WTC11 (cell line): ENCODE measurements at regions not wholly inside any gene's neighbourhood (a gene's known extent, or its start where the extent isn't known, plus 50 kb on each side); places are given as distances from the start of the nearest gene placed in this dataset.

ENCODE experiments used
- ATAC-seq: fragments of 200-7000 bp; cut with Tn5 transposase; 2 replicates; pipeline ENCODE4 v1.10.0; 2021; ENCODE audit warnings: mild to moderate bottlenecking, moderate library complexity
- CTCF ChIA-PET: fragments of 300-600 bp; sonication (Branson Sonifier 250); formaldehyde crosslinking; loops from one replicate; lab custom pipeline; 2021; ENCODE audit warnings: antibody characterized with exemption; lab: Charles Lee
- POLR2A ChIA-PET: fragments of 350-600 bp; sonication (Branson Sonifier 250); formaldehyde crosslinking; loops from one replicate; lab custom pipeline; 2021; ENCODE audit warnings: antibody characterized with exemption; lab: Charles Lee
- DNase-seq: peaks from one replicate; pipeline ENCODE4 v3.0.0; 2021; ENCODE audit warnings: low spot score
- H3K27ac Mint-ChIP-seq: 2 replicates; pipeline ENCODE4 v1.8.0; 2021; ENCODE audit warnings: mixed read lengths
- H3K27me3 Mint-ChIP-seq: 2 replicates; pipeline ENCODE4 v1.8.0; 2021; ENCODE audit warnings: low read depth, mild to moderate bottlenecking, moderate library complexity, mixed read lengths
- H3K36me3 Mint-ChIP-seq: 2 replicates; pipeline ENCODE4 v1.8.0; 2021; ENCODE audit warnings: mixed read lengths
- H3K4me1 Mint-ChIP-seq: 2 replicates; pipeline ENCODE4 v1.8.0; 2022; ENCODE audit warnings: mixed read lengths
- H3K4me3 Mint-ChIP-seq: 2 replicates; pipeline ENCODE4 v1.8.0; 2021; ENCODE audit warnings: mild to moderate bottlenecking, moderate library complexity, mixed read lengths
- H3K9me3 Mint-ChIP-seq: 2 replicates; pipeline ENCODE4 v1.8.0; 2021; ENCODE audit warnings: mixed read lengths
- ATF3 ChIP-seq: sonication (generic); formaldehyde crosslinking; conservative IDR thresholded peaks from 2 replicates; pipeline ENCODE4 v1.8.1; 2022; ENCODE audit warnings: mild to moderate bottlenecking, missing genetic modification reagents
- CREM ChIP-seq: sonication (generic); formaldehyde crosslinking; IDR thresholded peaks from 2 replicates; pipeline ENCODE4 v1.8.1; 2022; ENCODE audit warnings: mild to moderate bottlenecking, missing genetic modification reagents, moderate library complexity
- HMGXB4 ChIP-seq: sonication (generic); formaldehyde crosslinking; IDR thresholded peaks from 2 replicates; pipeline ENCODE4 v1.8.1; 2023; ENCODE audit warnings: mild to moderate bottlenecking, moderate library complexity, missing genetic modification reagents
- KAT7 ChIP-seq: sonication (generic); formaldehyde crosslinking; IDR thresholded peaks from 2 replicates; pipeline ENCODE4 v1.8.1; 2023; ENCODE audit warnings: missing genetic modification reagents, mild to moderate bottlenecking, borderline replicate concordance
- NR2C2 ChIP-seq: sonication (generic); formaldehyde crosslinking; IDR thresholded peaks from 2 replicates; pipeline ENCODE4 v1.8.0; 2022; ENCODE audit warnings: mild to moderate bottlenecking, missing genetic modification reagents
- PRDM15 ChIP-seq: sonication (generic); formaldehyde crosslinking; IDR thresholded peaks from 2 replicates; pipeline ENCODE4 v1.8.0; 2022; ENCODE audit warnings: missing genetic modification reagents
- ZBTB43 ChIP-seq: sonication (generic); formaldehyde crosslinking; IDR thresholded peaks from 2 replicates; pipeline ENCODE4 v1.8.1; 2023; ENCODE audit warnings: mild to moderate bottlenecking, missing genetic modification reagents
- ZNF396 ChIP-seq: fragments of 250-450 bp; sonication (Bioruptor Pico); IDR thresholded peaks from 2 replicates; pipeline ENCODE4 v1.8.0; 2021; ENCODE audit warnings: mild to moderate bottlenecking, moderate library complexity, borderline replicate concordance
- ZNF532 ChIP-seq: fragments of 250-450 bp; sonication (Bioruptor Pico); IDR thresholded peaks from 2 replicates; pipeline ENCODE4 v1.9.0; 2021; ENCODE audit warnings: mild to moderate bottlenecking, borderline replicate concordance
- ZNF671 ChIP-seq: fragments of 250-450 bp; sonication (Bioruptor Pico); IDR thresholded peaks from 2 replicates; pipeline ENCODE4 v1.8.0; 2021; ENCODE audit warnings: mild to moderate bottlenecking
- ZSCAN18 ChIP-seq: fragments of 250-450 bp; sonication (Bioruptor Pico); IDR thresholded peaks from 2 replicates; pipeline ENCODE4 v2.1.2; 2022; ENCODE audit warnings: mild to moderate bottlenecking, moderate library complexity

- no peak for TF ChIP-seq ZSCAN18 (CRISPR knock-in tag)
- no peak for TF ChIP-seq PRDM15 (CRISPR knock-in tag)
- TF ChIP-seq ZNF396 (CRISPR knock-in tag) = no peak
- TF ChIP-seq ZNF671 (CRISPR knock-in tag) = no peak
- TF ChIP-seq ZBTB43 (CRISPR knock-in tag) = no peak
- TF ChIP-seq ZNF532 (CRISPR knock-in tag) = no peak
Measured at GRCh38 chr2:138922973-138923563, 142.9 kb upstream of the NXPH2 start (continued).

- H3K27ac Mint-ChIP-seq = no peak overlapping the region
- CTCF ChIA-PET = no interaction called here
- no peak overlapping the region for H3K4me3 Mint-ChIP-seq
- H3K36me3 Mint-ChIP-seq = no peaks in the 10 kb centered on the region
- no peaks in the 10 kb centered on the region for H3K27me3 Mint-ChIP-seq
- POLR2A ChIA-PET = no interaction called here
- ATAC-seq (no peak), DNase-seq (no peak)
- H3K4me1 Mint-ChIP-seq = peaks cover 4% of the 10 kb centered on the region; the same call in 1 of the 2 replicates
- H3K9me3 Mint-ChIP-seq = no peaks in the 10 kb centered on the region
- TF ChIP-seq CREM (CRISPR knock-in tag) = no peak
- TF ChIP-seq ATF3 = no peak
- no peak for TF ChIP-seq PRDM15 (CRISPR knock-in tag)
- TF ChIP-seq HMGXB4 (CRISPR knock-in tag) = no peak
- no peak for TF ChIP-seq KAT7 (CRISPR knock-in tag)
- no peak for TF ChIP-seq ZNF532 (CRISPR knock-in tag)
- TF ChIP-seq NR2C2 = no peak
Measured at GRCh38 chr2:138919120-138919747, 139.0 kb upstream of the NXPH2 start.
